Kidney glomerular epithelial cell (primary cell): ENCODE measurements at regions not wholly inside any gene's neighbourhood (a gene's known extent, or its start where the extent isn't known, plus 50 kb on each side); places are given as distances from the start of the nearest gene placed in this dataset.
A peak's percentile ranks its signal among the peaks of the same experiment; 100 is the strongest.

ENCODE experiments used
- DNase-seq: peaks from one replicate; lab custom pipeline; 2025; lab: John Stamatoyannopoulos, UW

DNA sequence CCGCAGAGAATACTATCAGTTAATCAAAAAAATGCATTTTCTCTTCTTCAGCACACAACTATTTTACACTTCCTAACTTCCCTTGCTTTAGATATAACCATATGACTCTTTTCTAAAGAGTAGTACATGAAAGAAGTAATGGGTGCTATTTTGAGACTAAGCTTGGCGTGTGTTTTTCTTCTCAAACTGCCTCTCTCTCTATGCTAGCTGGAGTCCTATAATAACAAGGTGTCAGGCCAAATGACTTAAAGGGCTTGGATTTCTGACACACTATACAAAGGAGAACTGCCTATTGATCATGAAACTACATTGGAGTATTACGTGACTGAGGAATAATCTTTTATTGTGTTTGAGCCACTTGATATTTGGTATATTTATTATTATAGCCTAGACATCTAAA lies 1330.1 kb upstream of the SPRY2 start:
- DNase-seq: no peak

DNA sequence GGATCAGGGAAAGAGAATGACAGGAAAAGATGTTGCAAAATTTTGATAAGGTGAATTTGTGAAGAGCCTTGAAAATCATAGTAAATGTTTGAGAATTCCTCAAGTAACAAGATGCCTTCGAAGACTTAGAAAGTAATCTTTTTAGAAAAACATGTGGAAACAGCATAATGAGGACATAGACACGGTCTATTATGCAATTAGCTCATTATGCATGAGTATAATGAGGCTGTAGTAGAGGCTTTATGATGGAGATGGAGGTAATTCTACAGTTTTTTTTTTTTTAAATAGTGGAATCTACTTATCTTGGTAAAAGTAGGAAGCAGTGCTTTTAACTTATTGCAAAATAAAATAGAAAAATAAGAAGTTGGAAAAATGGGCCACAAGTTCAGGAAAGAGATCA lies 1329.1 kb upstream of the SPRY2 start:
- no peak for DNase-seq

DNA sequence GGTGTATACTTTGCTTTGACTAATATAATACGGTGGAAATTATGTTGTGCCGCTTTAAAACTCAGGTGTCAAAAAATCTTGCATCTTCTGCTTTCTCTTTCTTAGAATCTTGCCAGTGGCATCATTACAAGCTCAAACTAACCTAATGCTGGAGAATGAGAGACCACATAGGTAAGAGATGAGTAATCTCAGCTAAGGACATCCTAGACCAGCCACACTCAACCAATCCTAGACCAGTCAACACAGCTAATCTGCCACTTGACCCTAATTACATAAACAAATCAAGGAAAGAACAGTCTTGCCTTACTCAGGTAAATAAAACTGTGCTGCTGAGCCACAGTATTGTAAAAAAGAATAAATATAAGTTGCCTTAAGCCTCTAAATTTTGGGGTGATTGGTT lies 1323.9 kb upstream of the SPRY2 start:
- DNase-seq: no peak

DNA sequence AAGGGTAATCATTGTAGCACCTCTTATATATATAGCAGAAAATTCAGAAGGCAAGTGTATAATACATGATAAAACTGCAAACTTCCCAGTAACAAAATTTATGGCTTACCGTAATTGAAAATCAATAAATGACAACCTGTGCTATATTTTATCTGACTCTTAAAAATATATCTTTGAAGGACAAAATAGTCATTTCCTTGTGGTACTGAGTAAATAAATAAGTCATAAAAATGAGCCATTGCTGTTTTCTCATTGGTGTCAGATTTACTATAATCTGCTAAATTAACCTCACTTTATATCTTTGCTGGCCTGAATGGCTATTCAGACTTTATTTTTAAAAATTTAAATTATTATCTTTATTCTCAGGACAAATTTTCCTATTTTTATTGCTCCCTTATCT lies 1319.1 kb upstream of the SPRY2 start:
- no peak for DNase-seq

DNA sequence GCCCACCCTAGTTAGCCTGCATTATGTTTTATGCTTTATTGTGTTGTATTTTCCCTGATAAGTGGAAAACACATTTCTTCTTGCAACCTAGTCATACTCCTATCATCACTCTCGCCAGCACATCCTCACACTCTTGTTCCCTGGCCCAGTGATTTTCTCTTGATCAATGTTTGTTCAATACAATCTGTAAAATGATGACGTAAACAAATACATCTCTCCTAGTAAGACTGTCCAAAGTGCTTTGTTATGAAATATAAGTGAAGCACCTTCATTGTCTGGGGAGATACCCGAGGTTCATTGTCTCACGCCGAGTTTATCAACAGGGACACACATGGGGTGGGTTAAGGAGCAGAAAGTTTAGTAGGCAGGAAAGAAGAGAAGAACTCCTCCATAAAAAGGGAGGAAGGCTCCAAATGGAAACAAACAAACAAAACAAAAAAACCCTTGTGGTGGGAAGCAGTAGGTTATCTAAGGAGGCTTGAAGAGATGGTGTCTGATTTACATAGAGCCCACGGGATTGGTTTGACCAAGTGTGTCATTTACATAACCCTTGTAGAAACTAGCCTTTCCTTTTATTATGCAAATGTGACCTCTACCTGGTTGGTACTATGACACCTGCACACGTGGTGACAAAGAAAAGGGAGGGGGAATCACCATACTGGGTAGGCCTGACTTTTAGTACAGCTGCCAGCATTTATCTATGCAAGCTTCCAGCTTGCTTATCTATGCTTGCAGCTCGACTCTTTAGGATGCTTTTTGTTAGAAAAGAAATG lies 1317.9 kb upstream of the SPRY2 start:
- DNase-seq: no peak

DNA sequence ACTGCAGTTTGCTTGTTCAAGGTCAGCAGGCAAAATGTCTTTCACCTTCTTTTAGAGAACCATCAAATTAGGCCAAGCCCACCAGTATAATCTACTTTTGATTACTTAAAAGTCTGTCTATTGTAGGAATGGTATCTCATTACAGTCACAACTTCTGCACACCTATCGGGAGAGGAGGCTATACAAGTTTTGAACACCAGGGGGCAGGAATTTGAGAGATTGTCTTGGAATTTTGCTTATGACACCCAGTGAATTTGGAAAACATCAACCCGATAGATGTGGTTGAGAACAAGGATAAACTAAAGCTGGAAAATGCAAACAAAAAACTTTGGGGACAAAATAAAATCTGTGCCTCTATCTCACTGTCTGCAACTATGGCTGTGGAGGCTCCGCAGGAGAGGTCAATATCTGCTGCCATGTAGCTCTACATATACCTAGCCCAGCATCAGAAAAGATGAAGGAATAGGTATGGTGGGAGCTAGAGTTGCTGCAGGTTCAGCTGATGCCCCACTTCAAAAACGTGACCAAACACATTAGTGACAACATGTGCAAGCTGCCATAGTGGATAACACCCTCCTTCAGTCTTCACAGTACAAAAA lies 1299.2 kb upstream of the SPRY2 start:
- peak; percentile 15 for DNase-seq

DNA sequence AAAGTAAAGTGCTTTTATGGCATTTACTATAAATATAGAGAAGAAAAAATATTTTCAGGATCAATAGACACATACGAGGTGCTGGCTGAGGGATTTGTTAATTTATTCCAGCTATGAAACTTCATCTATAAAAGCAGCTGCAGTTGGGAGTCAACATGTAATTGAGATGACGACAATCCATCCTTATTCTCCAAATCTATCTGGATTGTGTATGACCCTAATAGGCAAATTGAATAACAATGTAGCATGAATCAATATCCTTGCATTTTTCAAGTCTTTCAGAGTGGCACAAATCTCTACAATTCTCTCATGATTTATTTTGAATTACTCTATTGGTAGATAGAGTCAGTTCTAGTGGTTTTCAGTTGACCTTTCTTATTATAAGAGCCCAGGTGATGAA lies 1296.5 kb upstream of the SPRY2 start:
- DNase-seq: no peak

DNA sequence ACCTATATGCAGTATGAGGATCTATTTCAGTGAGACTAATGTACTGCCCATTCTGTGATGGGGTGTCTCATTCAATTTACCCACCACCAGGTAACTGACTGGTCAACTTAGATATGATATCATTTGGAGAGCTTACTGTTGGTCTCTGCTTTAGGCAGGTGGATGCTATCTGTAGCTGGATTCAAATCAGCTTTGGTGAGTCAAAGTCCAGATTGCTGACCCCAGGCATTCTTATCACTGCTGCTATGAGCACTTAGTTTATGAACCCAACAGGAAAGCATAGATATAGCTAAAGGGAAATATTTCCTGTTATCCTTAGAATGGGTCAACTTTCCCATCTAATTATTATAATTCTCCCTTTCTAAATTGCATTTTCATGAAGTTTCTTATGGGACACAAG lies 1295.2 kb upstream of the SPRY2 start:
- no peak for DNase-seq

DNA sequence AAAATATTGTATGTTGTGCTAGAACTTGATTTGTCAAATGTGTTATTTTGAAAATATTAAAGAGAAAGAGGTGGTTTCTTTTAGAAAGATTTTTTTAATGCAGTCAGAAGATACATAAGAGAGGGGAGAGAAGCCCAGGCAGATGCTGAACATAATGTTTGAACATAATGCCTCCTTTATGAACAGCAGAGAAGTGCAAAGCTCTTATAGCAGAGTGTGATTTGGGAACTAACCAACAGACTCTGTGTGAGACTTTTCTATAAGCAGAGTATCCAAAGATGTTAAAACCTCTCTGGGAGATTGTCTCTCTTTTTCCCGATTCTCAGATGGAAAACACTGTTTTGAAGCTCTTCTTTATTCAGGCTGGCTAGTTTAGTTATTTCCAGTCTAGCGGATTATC lies 1274.1 kb upstream of the SPRY2 start:
- DNase-seq: no peak

DNA sequence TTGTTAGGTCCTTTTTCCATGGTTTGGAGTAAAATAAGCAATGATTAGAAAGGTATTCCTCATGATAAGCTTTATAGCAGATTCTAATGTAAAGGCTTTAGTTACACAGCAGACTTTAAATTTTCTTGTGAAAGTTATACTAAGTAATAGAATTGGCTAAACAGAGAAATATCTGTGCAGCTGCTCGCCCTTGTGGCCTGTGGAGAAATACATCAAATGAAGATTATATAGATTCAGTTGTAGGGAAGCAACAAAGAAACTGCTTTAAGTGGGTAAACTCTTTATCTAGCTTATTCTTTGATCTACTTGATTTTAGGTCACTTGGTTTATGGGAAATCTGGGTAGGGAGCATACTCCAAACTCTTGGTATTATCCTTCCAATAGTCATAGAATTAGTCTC lies 1269.7 kb upstream of the SPRY2 start:
- DNase-seq: no peak

DNA sequence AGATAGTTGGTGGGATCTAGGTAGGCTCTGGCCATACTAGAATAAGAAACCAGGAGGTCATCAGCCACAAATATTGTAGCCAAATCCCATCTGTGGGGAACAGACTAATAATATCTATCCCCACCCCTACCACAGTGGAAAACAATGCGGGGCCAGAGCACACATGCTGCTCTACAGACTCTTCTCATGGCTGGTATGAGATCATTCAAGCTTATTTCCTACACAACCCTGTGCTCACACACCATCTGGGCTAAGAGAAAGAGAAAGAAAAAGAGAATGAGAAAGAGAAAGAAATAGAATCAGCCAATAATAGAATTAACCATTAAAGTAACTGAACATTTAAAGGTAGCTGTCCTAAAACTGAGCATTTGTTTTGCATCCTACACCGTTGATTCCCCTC lies 1268.4 kb upstream of the SPRY2 start:
- no peak for DNase-seq

DNA sequence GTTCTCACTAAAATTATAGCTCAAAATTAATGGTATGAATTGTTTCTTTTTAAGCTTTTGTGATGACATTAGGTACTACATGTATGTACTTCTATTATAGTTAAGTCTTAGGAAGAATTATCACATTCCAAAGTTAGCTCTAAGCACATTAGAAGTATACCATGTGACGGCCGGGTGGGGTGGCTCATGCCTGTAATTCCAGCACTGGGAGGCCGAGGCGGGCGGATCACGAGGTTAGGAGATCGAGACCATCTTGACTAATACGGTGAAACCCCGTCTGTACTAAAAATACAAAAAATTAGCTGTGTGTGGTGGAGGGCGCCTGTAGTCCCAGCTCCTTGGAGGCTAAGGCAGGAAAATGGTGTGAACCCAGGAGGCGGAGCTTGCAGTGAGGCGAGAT lies 1265.1 kb upstream of the SPRY2 start:
- DNase-seq: no peak

DNA sequence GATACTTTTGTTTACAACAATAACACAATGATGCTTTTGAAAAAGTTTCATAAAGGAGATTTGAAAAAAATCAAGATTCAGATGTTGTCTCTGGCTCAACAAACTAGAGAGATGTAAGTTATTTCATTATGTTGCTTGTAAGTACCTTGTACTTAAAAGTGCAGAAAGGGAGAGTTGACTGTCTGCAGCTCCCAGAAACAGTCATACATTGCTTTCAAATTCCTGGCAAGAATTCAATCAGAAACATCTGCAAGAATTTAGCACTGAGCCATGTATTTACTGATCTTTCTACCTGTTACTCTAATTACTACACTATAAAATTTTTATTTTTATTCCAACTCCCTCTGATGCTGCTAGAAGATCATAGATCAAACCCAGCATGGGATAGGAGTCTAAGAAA lies 1261.3 kb upstream of the SPRY2 start:
- no peak for DNase-seq

DNA sequence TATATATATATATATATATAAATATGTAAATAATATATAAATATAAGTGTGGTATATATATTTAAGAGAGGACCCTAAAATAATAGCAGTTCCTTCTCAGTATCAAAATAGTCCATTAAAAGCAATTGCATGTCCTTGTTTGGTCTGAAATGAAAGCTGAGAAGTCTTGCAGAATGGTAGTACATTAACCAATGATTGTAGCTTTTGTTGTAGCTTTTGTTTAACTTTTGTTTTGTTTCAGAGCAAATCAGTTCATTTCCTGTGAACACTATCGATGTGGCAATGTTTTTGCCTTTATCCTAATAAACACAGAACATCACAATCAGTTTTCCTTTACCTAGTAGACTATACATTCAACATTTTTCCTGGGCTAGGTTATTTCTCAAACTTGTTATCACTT lies 1256.2 kb upstream of the SPRY2 start:
- DNase-seq: no peak

DNA sequence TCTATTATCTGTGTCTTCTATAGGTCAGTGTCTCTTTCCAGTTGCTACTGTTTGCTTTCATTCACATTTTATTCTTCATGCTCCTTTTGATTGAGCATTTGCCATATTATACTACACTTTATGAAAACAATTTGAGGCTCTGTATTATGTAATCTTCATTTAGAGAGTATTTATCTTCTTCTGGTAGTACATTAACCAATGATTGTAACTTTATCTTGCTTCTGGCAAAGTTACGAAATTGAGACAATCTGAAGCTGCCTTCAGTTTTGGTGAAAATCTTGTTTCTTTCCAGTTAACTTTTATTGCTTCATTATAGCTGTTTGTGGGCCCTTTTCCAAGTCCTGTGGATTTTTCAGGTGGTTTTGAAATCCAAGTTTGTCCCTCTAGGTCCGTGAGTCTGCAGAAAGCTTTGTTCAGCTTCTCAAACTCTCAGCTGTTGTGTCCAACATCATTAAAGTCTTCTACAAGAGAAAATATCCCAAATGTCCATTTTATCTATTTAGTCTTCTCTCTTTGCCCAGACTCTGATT lies 1255.4 kb upstream of the SPRY2 start:
- no peak for DNase-seq

DNA sequence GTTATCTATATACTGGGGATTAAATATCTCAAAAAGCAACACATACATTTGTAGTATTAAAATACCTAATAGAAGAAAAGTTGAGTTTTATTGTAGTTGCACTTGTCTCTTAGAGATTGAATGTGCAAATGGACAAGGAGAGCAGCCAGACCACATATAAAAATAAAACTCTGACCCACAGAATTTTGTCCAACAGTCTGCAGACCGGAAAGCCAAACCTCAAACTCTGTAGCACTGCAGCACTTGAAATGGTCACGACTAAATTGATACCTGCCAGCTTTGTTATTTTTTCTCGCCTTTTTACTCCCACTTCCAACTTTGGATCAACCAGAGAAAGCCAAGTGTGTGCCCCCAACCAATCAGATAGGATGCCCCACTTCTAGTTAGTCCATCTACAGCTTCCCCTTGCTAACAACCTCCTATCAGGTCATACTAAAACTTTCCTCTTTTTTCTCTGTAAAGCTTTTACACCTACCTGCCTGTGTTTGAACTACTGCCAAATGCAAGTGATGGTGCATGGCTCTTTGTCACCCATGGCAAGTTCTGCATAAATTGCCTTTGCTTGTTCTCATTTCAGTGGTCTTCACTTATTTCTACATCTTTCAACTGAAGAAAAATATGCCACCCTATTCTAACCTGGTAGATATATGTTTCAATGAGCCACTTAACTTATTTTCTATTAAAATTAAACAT lies 1250.7 kb upstream of the SPRY2 start:
- DNase-seq: no peak

DNA sequence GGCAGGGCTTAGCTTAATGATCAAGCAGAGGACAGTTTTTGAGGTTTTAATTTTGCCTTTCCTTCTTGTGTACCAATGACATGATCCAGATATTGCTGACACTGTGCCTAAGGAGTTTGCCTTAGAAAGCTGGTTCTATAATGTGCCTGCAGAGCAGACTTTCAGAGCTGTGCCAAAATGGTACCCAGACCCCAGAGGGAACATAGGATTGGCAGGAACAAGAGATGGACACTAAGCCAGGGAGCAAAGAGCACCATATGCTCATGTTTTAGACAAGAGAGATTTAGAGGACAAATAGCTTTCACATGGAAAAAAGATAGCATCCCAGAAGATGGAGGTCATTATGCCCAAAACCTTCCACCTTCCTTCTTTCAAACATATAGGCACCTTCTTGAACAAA lies 1241.5 kb upstream of the SPRY2 start:
- no peak for DNase-seq

DNA sequence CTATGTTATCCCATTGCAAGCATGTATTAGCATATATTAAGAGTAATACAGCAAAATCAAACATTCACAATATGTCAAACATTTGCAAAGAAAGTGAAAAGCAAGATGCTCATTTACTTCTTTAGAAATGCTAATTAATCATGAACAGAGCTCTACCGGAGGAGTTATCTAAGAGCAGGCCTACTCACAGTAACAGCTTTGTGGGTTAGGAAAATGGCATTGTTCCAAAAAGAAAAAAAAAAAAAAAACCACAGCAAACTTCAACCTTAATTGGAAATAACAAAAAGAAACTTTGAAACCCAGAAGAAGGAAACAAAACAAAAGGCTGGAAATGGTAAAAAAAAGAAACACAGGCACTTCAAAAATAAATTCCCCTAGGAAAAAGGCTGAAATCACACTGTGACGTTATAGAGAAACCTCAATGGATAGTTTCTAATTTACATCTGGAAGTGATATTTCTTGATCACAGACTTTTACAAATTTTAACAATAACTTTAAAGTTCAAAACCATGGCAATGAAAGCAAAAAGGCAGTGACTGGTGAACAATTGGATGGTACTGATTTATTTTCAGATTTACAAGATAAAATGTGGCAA lies 1236.8 kb upstream of the SPRY2 start:
- DNase-seq: no peak

DNA sequence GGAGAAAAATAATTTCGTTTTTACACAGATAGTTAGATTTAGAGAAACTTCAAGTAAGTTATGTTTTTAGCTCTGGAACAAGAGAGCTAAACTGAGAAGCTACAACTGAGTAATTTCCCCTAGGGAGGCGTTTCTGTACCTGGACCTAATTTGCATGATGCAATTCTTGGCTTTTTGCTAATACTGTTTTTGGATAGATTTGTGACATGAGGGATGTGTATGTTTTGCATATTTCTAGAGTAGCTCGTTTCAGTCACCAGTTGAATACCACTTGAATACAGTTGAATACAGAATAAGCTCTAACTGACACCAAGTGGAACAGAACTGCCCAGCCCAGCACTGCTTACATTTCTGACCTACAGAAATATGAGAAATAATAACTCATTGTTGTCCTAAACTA lies 1227.9 kb upstream of the SPRY2 start:
- DNase-seq: no peak

DNA sequence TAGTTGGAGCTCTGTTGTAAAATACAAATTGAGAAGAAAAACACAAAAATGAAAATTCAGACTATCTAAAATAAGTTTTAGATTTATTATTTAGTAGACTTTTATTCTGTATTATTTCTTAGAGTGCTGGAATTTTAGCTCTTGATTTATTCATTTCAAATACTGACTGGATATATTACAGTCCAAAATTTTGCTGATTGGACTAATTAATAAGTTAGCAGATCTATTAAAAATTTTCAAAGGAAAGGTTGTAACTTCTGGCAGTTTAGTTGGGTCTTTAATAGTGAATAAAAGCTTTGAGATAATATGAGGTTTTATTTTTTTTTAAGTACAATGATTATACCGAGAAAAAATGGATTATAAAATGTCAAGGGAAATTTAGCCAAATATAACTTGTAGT lies 1224.9 kb upstream of the SPRY2 start:
- DNase-seq: no peak

DNA sequence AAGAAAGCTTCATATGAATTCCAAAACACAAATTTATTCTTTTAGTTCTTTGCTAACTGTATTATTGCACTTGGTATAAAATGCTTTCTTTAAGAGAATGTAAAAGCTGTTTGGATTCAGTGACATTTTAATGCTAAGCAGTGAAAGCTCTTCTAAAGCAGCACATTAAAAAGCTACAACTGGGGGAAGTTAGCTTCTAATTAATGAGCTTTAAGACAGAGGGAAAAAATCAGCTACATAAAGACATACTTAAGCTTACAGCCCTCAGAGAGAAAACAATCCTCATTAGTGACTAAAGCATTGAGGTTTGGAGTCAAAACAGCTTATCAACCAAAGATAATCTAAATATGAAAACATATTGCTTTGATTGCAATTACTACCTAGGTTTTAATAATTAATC lies 1222.2 kb upstream of the SPRY2 start:
- DNase-seq: no peak

DNA sequence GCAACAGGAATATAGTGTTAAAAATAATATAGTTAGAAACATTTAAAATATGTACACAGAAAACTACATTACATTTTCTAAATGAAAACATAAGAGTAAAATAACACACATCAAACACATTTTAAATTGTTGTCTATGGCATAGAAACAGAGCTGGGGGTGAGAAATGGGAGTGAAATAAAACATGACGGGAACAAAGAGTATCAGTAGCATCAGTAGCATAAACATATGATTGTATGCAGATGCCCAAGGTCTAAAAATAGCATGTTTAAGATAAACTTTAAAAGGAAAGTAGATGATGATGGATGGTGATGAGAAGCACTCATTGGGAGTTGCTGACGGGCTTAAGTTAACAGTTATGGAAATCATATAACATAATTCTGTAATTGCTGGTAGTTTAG lies 1221.7 kb upstream of the SPRY2 start:
- DNase-seq: no peak

DNA sequence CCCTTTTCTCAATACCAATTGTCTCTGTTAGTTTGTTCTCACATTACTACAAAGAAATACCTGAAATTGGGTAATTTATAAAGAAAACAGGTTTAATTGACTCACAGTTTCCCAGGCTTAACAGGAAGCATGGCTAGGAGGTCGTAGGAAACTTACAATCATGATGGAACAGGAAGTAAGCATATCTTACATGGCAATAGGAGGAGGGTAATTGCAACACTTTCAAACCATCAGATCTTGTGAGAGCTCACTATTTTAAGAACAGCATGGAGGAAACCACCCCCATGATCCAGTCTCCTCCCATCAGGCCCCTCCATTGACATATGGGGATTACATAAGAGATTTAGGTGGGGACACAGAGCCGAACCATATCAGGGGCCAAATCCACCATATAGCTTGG lies 1210.1 kb upstream of the SPRY2 start:
- no peak for DNase-seq
